Neural progenitor cell (in vitro differentiated cells): ENCODE measurements at regions not wholly inside any gene's neighbourhood (a gene's known extent, or its start where the extent isn't known, plus 50 kb on each side); places are given as distances from the start of the nearest gene placed in this dataset.

ENCODE experiments used
- DNase-seq: peaks from one replicate; pipeline ENCODE4 v3.0.0-alpha.2; 2016; ENCODE audit warnings: low spot score
- H2AFZ ChIP-seq: fragments of 200-600 bp; sonication (generic); replicated peaks from 2 replicates; pipeline ENCODE4 v1.6.1; 2016; ENCODE audit warnings: antibody characterized with exemption
- H3F3A ChIP-seq: fragments of 200-600 bp; sonication (generic); 2 replicates; pipeline ENCODE4 v1.6.1; 2016; ENCODE audit warnings: antibody characterized with exemption, low read depth
- H3K27ac ChIP-seq: fragments of 200-600 bp; sonication (generic); 2 replicates; pipeline ENCODE4 v1.5.1; 2016; ENCODE audit warnings: mild to moderate bottlenecking
- H3K27me3 ChIP-seq: fragments of 200-600 bp; sonication (generic); 2 replicates; pipeline ENCODE4 v1.6.1; 2016; ENCODE audit warnings: mild to moderate bottlenecking, moderate library complexity
- H3K36me3 ChIP-seq: fragments of 200-600 bp; sonication (generic); 2 replicates; pipeline ENCODE4 v1.5.1; 2016
- H3K4me1 ChIP-seq: fragments of 200-600 bp; sonication (generic); 2 replicates; pipeline ENCODE4 v1.6.1; 2016; ENCODE audit warnings: mixed run types
- H3K4me2 ChIP-seq: fragments of 200-600 bp; sonication (generic); 2 replicates; pipeline ENCODE4 v1.6.1; 2016
- H3K4me3 ChIP-seq: fragments of 200-600 bp; sonication (generic); 2 replicates; pipeline ENCODE4 v1.5.1; 2016
- H3K79me2 ChIP-seq: fragments of 200-600 bp; sonication (generic); 2 replicates; pipeline ENCODE4 v1.6.1; 2016; ENCODE audit warnings: low read depth
- H3K9ac ChIP-seq: fragments of 200-600 bp; sonication (generic); 2 replicates; pipeline ENCODE4 v1.6.1; 2016
- H3K9me3 ChIP-seq: fragments of 200-600 bp; sonication (generic); 2 replicates; pipeline ENCODE4 v1.5.1; 2016; ENCODE audit warnings: low read depth
- H4K20me1 ChIP-seq: fragments of 200-600 bp; sonication (generic); 2 replicates; pipeline ENCODE4 v1.6.1; 2016; ENCODE audit warnings: low read depth
- H3K27ac Mint-ChIP-seq: 3 replicates; pipeline ENCODE4 v1.8.0; 2021; ENCODE audit warnings: mixed read lengths
- H3K27me3 Mint-ChIP-seq: 2 replicates; pipeline ENCODE4 v1.8.0; 2022; ENCODE audit warnings: low read depth, mild to moderate bottlenecking, inconsistent platforms, moderate library complexity, mixed read lengths; ENCODE audit not compliant: insufficient read depth
- H3K36me3 Mint-ChIP-seq: 3 replicates; pipeline ENCODE4 v1.8.0; 2021; ENCODE audit warnings: mixed read lengths
- H3K4me1 Mint-ChIP-seq: 3 replicates; pipeline ENCODE4 v1.8.0; 2021; ENCODE audit warnings: mixed read lengths
- H3K4me3 Mint-ChIP-seq: 3 replicates; pipeline ENCODE4 v1.8.0; 2021; ENCODE audit warnings: mild to moderate bottlenecking, moderate library complexity, mixed read lengths
- H3K9me3 Mint-ChIP-seq: 3 replicates; pipeline ENCODE4 v1.8.0; 2020; ENCODE audit warnings: mixed read lengths
- CTCF ChIP-seq: fragments of 200-600 bp; sonication (generic); IDR thresholded peaks from 2 replicates; pipeline ENCODE4 v1.5.1; 2017; ENCODE audit warnings: antibody characterized with exemption, mild to moderate bottlenecking
- EZH2 ChIP-seq: fragments of 200-600 bp; sonication (generic); IDR thresholded peaks from 2 replicates; pipeline ENCODE4 v1.6.1; 2017; ENCODE audit warnings: antibody characterized with exemption, mild to moderate bottlenecking, moderate library complexity
- EZH2phosphoT487 ChIP-seq: fragments of 200-600 bp; sonication (generic); IDR thresholded peaks from 2 replicates; pipeline ENCODE4 v1.6.1; 2017; ENCODE audit warnings: antibody characterized with exemption

- Mint-ChIP-seq H3K9me3 (peaks cover 16% of the 10 kb centered on the region), H3K27me3 (peaks cover 4% of the 10 kb centered on the region), H3K4me1 (peaks cover 46% of the 10 kb centered on the region), H3K27ac (peak overlapping the region; percentile 39), H3K4me3 (no peak overlapping the region), H3K36me3 (no peaks in the 10 kb centered on the region)
- Histone ChIP-seq H3K4me2 (peak overlapping the region; percentile 17), H3K4me1 (peaks cover 28% of the 10 kb centered on the region), H2AFZ (peak overlapping the region; percentile 23), H3K27me3 (no peaks in the 10 kb centered on the region), H3F3A (peaks cover 8% of the 10 kb centered on the region), H3K27ac (no peak overlapping the region), H3K79me2 (no peaks in the 10 kb centered on the region), H3K9ac (no peak overlapping the region), H4K20me1 (no peaks in the 10 kb centered on the region), H3K9me3 (no peaks in the 10 kb centered on the region), H3K36me3 (no peaks in the 10 kb centered on the region), H3K4me3 (no peak overlapping the region)
- TF ChIP-seq EZH2phosphoT487 (no peak), EZH2 (no peak), CTCF (no peak)
- DNase-seq, result no peak
These were observed 82.5 kb downstream of the CHST2 start for GRCh38 chr3:143201870-143202752.

GRCh38 chr3:143203142-143203541 lies 83.6 kb downstream of the CHST2 start:
- H3F3A ChIP-seq, result peaks cover 17% of the 10 kb centered on the region
- no peaks in the 10 kb centered on the region for H4K20me1 ChIP-seq
- no peaks in the 10 kb centered on the region for H3K36me3 ChIP-seq
- H3K4me1 ChIP-seq, result peaks cover 38% of the 10 kb centered on the region
- no peaks in the 10 kb centered on the region for H3K79me2 ChIP-seq
- no peak for DNase-seq
- Mint-ChIP-seq H3K36me3 (no peaks in the 10 kb centered on the region), H3K27ac (no peak overlapping the region), H3K4me1 (peaks cover 55% of the 10 kb centered on the region), H3K27me3 (peaks cover 4% of the 10 kb centered on the region), H3K4me3 (no peak overlapping the region), H3K9me3 (peaks cover 11% of the 10 kb centered on the region)
- H3K9ac ChIP-seq, result no peak overlapping the region
- H3K4me2 ChIP-seq, result no peak overlapping the region
- TF ChIP-seq EZH2 (no peak), EZH2phosphoT487 (no peak), CTCF (no peak)
- no peaks in the 10 kb centered on the region for H3K27me3 ChIP-seq
- no peak overlapping the region for H2AFZ ChIP-seq
- H3K9me3 ChIP-seq, result no peaks in the 10 kb centered on the region
- H3K4me3 ChIP-seq, result no peak overlapping the region
- H3K27ac ChIP-seq, result no peak overlapping the region

- Histone ChIP-seq H3K27ac (no peak overlapping the region), H2AFZ (no peak overlapping the region), H3K4me3 (no peak overlapping the region), H3K4me1 (peaks cover 40% of the 10 kb centered on the region), H3K27me3 (no peaks in the 10 kb centered on the region), H3K9me3 (no peaks in the 10 kb centered on the region), H3K36me3 (no peaks in the 10 kb centered on the region), H4K20me1 (no peaks in the 10 kb centered on the region), H3K79me2 (no peaks in the 10 kb centered on the region), H3F3A (peaks cover 17% of the 10 kb centered on the region), H3K4me2 (no peak overlapping the region), H3K9ac (no peak overlapping the region)
- H3K36me3 Mint-ChIP-seq, result no peaks in the 10 kb centered on the region
- H3K4me3 Mint-ChIP-seq, result peak overlapping the region; percentile 35
- DNase-seq, result no peak
- H3K27ac Mint-ChIP-seq, result peak overlapping the region; percentile 72
- H3K4me1 Mint-ChIP-seq, result peaks cover 55% of the 10 kb centered on the region
- peaks cover 11% of the 10 kb centered on the region for H3K9me3 Mint-ChIP-seq
- TF ChIP-seq EZH2phosphoT487, result no peak
- no peak for TF ChIP-seq CTCF
- TF ChIP-seq EZH2, result no peak
- H3K27me3 Mint-ChIP-seq, result peaks cover 4% of the 10 kb centered on the region
These were observed 84.3 kb downstream of the CHST2 start for GRCh38 chr3:143203848-143204247.
